Mesendoderm (in vitro differentiated cells): ENCODE measurements at regions not wholly inside any gene's neighbourhood (a gene's known extent, or its start where the extent isn't known, plus 50 kb on each side); places are given as distances from the start of the nearest gene placed in this dataset.
"Not testable (repeated sequence)": the region's sequence is repeated elsewhere in the genome, so short reads cannot be mapped to it uniquely, and the experiment has no call there.

Experiments used
- DNase-seq: peaks from one replicate; pipeline ENCODE4 v3.0.0; 2013
- H2AK5ac ChIP-seq: 2 replicates; pipeline ENCODE4 v1.6.1; 2013; ENCODE audit warnings: low read length, inconsistent platforms
- H2BK120ac ChIP-seq: 2 replicates; pipeline ENCODE4 v1.6.1; 2013; ENCODE audit warnings: low read depth, mild to moderate bottlenecking, low read length, moderate library complexity, mixed read lengths
- H2BK15ac ChIP-seq: replicated peaks from 2 replicates; pipeline ENCODE4 v1.6.1; 2013; ENCODE audit warnings: low read depth, mild to moderate bottlenecking, moderate library complexity
- H2BK5ac ChIP-seq: 2 replicates; pipeline ENCODE4 v1.6.1; 2013; ENCODE audit warnings: low read length, inconsistent platforms
- H3K18ac ChIP-seq: 2 replicates; pipeline ENCODE4 v1.6.1; 2013; ENCODE audit warnings: mild to moderate bottlenecking, low read length, mixed read lengths
- H3K23ac ChIP-seq: one replicate; pipeline ENCODE4 v1.6.1; 2013; ENCODE audit warnings: low read length
- H3K27ac ChIP-seq: 2 replicates; pipeline ENCODE4 v1.5.1; 2013; ENCODE audit warnings: low read depth, mild to moderate bottlenecking, inconsistent platforms, low read length, moderate library complexity
- H3K27me3 ChIP-seq: 2 replicates; pipeline ENCODE4 v1.6.1; 2013; ENCODE audit warnings: low read length, control low read depth, mild to moderate bottlenecking, inconsistent platforms; ENCODE audit not compliant: insufficient read depth, poor library complexity
- H3K36me3 ChIP-seq: 2 replicates; pipeline ENCODE4 v1.6.1; 2013; ENCODE audit warnings: low read length, inconsistent platforms; ENCODE audit not compliant: control insufficient read depth, insufficient read depth
- H3K4ac ChIP-seq: one replicate; pipeline ENCODE4 v1.6.1; 2013; ENCODE audit warnings: low read depth, mild to moderate bottlenecking, low read length, moderate library complexity
- H3K4me1 ChIP-seq: 2 replicates; pipeline ENCODE4 v1.6.1; 2013; ENCODE audit warnings: low read depth, low read length, inconsistent platforms; ENCODE audit not compliant: control insufficient read depth
- H3K4me2 ChIP-seq: 2 replicates; pipeline ENCODE4 v1.6.1; 2013; ENCODE audit warnings: low read length
- H3K4me3 ChIP-seq: 2 replicates; pipeline ENCODE4 v1.5.1; 2013; ENCODE audit warnings: mild to moderate bottlenecking, low read length
- H3K56ac ChIP-seq: one replicate; pipeline ENCODE4 v1.6.1; 2013; ENCODE audit warnings: low read length
- H3K79me1 ChIP-seq: 2 replicates; pipeline ENCODE4 v1.6.1; 2013; ENCODE audit warnings: low read length, inconsistent platforms
- H3K79me2 ChIP-seq: 2 replicates; pipeline ENCODE4 v1.6.1; 2013; ENCODE audit warnings: mild to moderate bottlenecking, low read length; ENCODE audit not compliant: control insufficient read depth, insufficient read depth
- H3K9ac ChIP-seq: 2 replicates; pipeline ENCODE4 v1.6.1; 2013; ENCODE audit warnings: low read length, inconsistent platforms
- H4K5ac ChIP-seq: one replicate; pipeline ENCODE4 v1.6.1; 2013; ENCODE audit warnings: low read length
- H4K8ac ChIP-seq: one replicate; pipeline ENCODE4 v1.6.1; 2013; ENCODE audit warnings: low read depth, mild to moderate bottlenecking, control low read depth, low read length, moderate library complexity
- WGBS: extraction: QIAGEN DNeasy Blood & Tissue Kit; methylation state at CpG from one replicate; pipeline ENCODE4 v1.1.7; 2013; ENCODE audit warnings: low lambda C conversion rate, missing lambda C conversion rate; ENCODE audit not compliant: insufficient coverage; ENCODE audit errors: extremely low coverage; 5-methylcytosine and 5-hydroxymethylcytosine counted together

- no CpG with 5 or more reads among the region's 28 CpGs for WGBS
- H3K4me3 ChIP-seq = peak overlapping the region; percentile 86
These were observed 126.4 kb upstream of the ZNF746 start for GRCh38 chr7:149624006-149624405.

GRCh38 chr7:149623262-149623997, 125.8 kb upstream of the ZNF746 start:
- H2BK5ac ChIP-seq, H3K23ac ChIP-seq, H3K18ac ChIP-seq, H3K36me3 ChIP-seq, H3K27me3 ChIP-seq, H2AK5ac ChIP-seq, H4K5ac ChIP-seq, H2BK15ac ChIP-seq, H2BK120ac ChIP-seq, DNase-seq, H3K4ac ChIP-seq, H3K27ac ChIP-seq, H3K4me1 ChIP-seq, H4K8ac ChIP-seq: not testable (repeated sequence)
- peaks cover 11% of the 10 kb centered on the region for H3K79me1 ChIP-seq
- H3K9ac ChIP-seq = peak overlapping the region; percentile 95
- peaks cover 18% of the 10 kb centered on the region for H3K79me2 ChIP-seq
- peak overlapping the region; percentile 91 for H3K4me2 ChIP-seq
- no CpG with 5 or more reads among the region's 19 CpGs for WGBS
- peak overlapping the region; percentile 86 for H3K4me3 ChIP-seq
- H3K56ac ChIP-seq = peak overlapping the region; percentile 96

More at GRCh38 chr7:149624006-149624405, 126.4 kb upstream of the ZNF746 start:
- Histone ChIP-seq H3K27ac (peak overlapping the region; percentile 48), H3K4ac (no peak overlapping the region), H3K4me2 (peak overlapping the region; percentile 91), H3K56ac (peak overlapping the region; percentile 96), H3K27me3 (no peaks in the 10 kb centered on the region), H3K36me3 (peaks cover 3% of the 10 kb centered on the region), H2BK15ac (no peak overlapping the region), H2AK5ac (no peak overlapping the region), H2BK5ac (no peak overlapping the region), H3K9ac (peak overlapping the region; percentile 95), H4K5ac (no peak overlapping the region), H3K79me1 (peaks cover 11% of the 10 kb centered on the region), H3K79me2 (peaks cover 18% of the 10 kb centered on the region), H4K8ac (no peak overlapping the region), H3K23ac (no peak overlapping the region), H3K4me1 (no peaks in the 10 kb centered on the region), H2BK120ac (no peak overlapping the region), H3K18ac (peak overlapping the region; percentile 69)
- DNase-seq = peak; percentile 26

DNA sequence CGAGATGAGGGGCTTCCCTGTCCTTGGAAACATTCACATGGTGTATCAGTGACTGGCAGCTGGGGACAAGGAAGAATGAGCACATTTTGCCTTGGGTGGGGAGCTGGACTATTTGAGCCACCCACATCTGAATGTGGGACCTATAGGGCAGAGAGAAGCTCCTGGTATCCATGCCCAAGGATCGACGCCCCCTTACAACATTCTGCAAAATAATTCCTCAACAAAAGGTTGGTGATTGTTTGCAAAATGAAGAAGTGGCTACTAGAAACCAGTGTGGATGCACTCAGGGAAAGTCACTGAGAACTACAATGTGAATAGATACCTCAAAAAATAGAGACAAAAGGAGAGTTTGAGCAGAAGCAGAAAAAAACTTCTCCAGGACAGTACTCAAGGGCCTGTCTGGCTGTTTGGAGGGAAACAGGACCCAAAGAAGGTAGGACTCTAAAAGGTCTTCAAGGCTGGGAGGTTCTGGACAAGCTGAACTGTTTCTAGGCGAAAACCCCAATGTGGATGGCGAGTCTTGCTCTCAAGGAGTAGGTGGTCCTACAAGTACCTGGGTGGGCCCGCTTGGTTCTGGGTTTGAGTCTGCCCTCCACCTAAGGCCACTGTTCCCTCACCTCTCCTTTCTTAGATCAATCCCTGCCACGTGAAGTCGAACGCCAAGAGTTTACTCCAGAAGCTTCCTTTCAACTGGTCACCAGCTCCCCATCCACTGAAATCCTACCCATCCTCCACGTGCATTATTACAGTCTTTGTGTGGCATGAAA, 125.0 kb upstream of the ZNF746 start:
- Histone ChIP-seq H3K23ac (no peak overlapping the region), H2BK120ac (no peak overlapping the region), H3K79me2 (peaks cover 18% of the 10 kb centered on the region), H3K4me2 (no peak overlapping the region), H3K79me1 (peaks cover 11% of the 10 kb centered on the region), H3K9ac (no peak overlapping the region), H3K27me3 (no peaks in the 10 kb centered on the region), H2BK5ac (no peak overlapping the region), H3K4me1 (no peaks in the 10 kb centered on the region), H3K56ac (no peak overlapping the region), H3K36me3 (peaks cover 5% of the 10 kb centered on the region), H2BK15ac (no peak overlapping the region), H4K8ac (no peak overlapping the region), H2AK5ac (no peak overlapping the region), H3K4me3 (no peak overlapping the region), H3K4ac (no peak overlapping the region), H3K27ac (no peak overlapping the region), H3K18ac (no peak overlapping the region), H4K5ac (no peak overlapping the region)
- DNase-seq = no peak
- no CpG with 5 or more reads among the region's 10 CpGs for WGBS

GRCh38 chr7:149621776-149622175, 124.2 kb upstream of the ZNF746 start:
- H4K8ac ChIP-seq = no peak overlapping the region
- peaks cover 11% of the 10 kb centered on the region for H3K79me1 ChIP-seq
- no peak overlapping the region for H3K4me3 ChIP-seq
- no peak overlapping the region for H3K4ac ChIP-seq
- no peak overlapping the region for H3K9ac ChIP-seq
- no peak overlapping the region for H3K27ac ChIP-seq
- no peaks in the 10 kb centered on the region for H3K27me3 ChIP-seq
- no peak overlapping the region for H3K4me2 ChIP-seq
- H2AK5ac ChIP-seq = no peak overlapping the region
- H4K5ac ChIP-seq = no peak overlapping the region
- no peak overlapping the region for H2BK120ac ChIP-seq
- H3K36me3 ChIP-seq = peaks cover 8% of the 10 kb centered on the region
- no peak overlapping the region for H3K56ac ChIP-seq
- no CpG with 5 or more reads among the region's 7 CpGs for WGBS
- no peak for DNase-seq
- H3K4me1 ChIP-seq = no peaks in the 10 kb centered on the region
- no peak overlapping the region for H2BK5ac ChIP-seq
- H2BK15ac ChIP-seq = no peak overlapping the region
- H3K23ac ChIP-seq = no peak overlapping the region
- no peak overlapping the region for H3K18ac ChIP-seq
- peaks cover 18% of the 10 kb centered on the region for H3K79me2 ChIP-seq

- Histone ChIP-seq H3K56ac (no peak overlapping the region), H3K79me1 (peaks cover 11% of the 10 kb centered on the region), H3K27ac (no peak overlapping the region), H3K27me3 (no peaks in the 10 kb centered on the region), H3K79me2 (peaks cover 18% of the 10 kb centered on the region), H4K5ac (no peak overlapping the region), H2BK15ac (no peak overlapping the region), H2BK120ac (no peak overlapping the region), H3K4ac (no peak overlapping the region), H4K8ac (no peak overlapping the region), H3K4me2 (no peak overlapping the region), H3K9ac (no peak overlapping the region), H3K18ac (no peak overlapping the region), H2AK5ac (no peak overlapping the region), H2BK5ac (no peak overlapping the region), H3K23ac (no peak overlapping the region), H3K4me1 (no peaks in the 10 kb centered on the region), H3K36me3 (peaks cover 8% of the 10 kb centered on the region), H3K4me3 (no peak overlapping the region)
- no peak for DNase-seq
- no CpG with 5 or more reads among the region's 14 CpGs for WGBS
These were observed 123.4 kb upstream of the ZNF746 start for GRCh38 chr7:149620961-149621360.
